PC-9 (cell line): ENCODE measurements at regions not wholly inside any gene's neighbourhood (a gene's known extent, or its start where the extent isn't known, plus 50 kb on each side); places are given as distances from the start of the nearest gene placed in this dataset.

Experiments used
- BruUV-seq: library from RNA; stranded (reverse); fragments of 400-500 nt; replicated peaks from 2 replicates; lab custom pipeline; 2021; lab: Mats Ljungman, UMichigan
- CTCF ChIA-PET: fragments of 300-600 bp; sonication (Branson Sonifier 250); formaldehyde crosslinking; loops from one replicate; lab custom pipeline; 2022; ENCODE audit warnings: antibody characterized with exemption; lab: Charles Lee
- POLR2A ChIA-PET: fragments of 300-600 bp; sonication (Branson Sonifier 250); formaldehyde crosslinking; loops from one replicate; lab custom pipeline; 2022; ENCODE audit warnings: antibody characterized with exemption; ENCODE audit not compliant: unreplicated experiment; lab: Charles Lee
- DNase-seq, 2 experiments: peaks; one replicate each; pipeline versions ENCODE4 v3.0.0 to v3.0.0-alpha.2; 2015 to 2022; ENCODE audit warnings: mixed read lengths in 1 of 2
- H2AFZ ChIP-seq: fragments of 200-600 bp; sonication (generic); 2 replicates; pipeline ENCODE4 v1.8.1; 2017; ENCODE audit warnings: antibody characterized with exemption
- H3F3A ChIP-seq: fragments of 200-600 bp; sonication (generic); 2 replicates; pipeline ENCODE4 v1.8.1; 2017; ENCODE audit warnings: antibody characterized with exemption, mild to moderate bottlenecking, low read depth; ENCODE audit not compliant: insufficient read depth
- H3K27ac ChIP-seq: fragments of 200-600 bp; sonication (generic); 2 replicates; pipeline ENCODE4 v1.6.1; 2016; ENCODE audit warnings: mixed run types
- H3K27me3 ChIP-seq: fragments of 200-600 bp; sonication (generic); 2 replicates; pipeline ENCODE4 v1.6.1; 2016; ENCODE audit warnings: low read depth, mixed run types; ENCODE audit not compliant: insufficient read depth
- H3K36me3 ChIP-seq: fragments of 200-600 bp; sonication (generic); 2 replicates; pipeline ENCODE4 v1.6.1; 2016; ENCODE audit warnings: low read depth, mixed run types
- H3K4me1 ChIP-seq: fragments of 200-600 bp; sonication (generic); replicated peaks from 2 replicates; pipeline ENCODE4 v1.6.1; 2016; ENCODE audit warnings: mixed run types; ENCODE audit not compliant: insufficient read depth
- H3K4me2 ChIP-seq: fragments of 200-600 bp; sonication (generic); 2 replicates; pipeline ENCODE4 v1.6.1; 2017; ENCODE audit warnings: mixed run types
- H3K4me3 ChIP-seq: fragments of 200-600 bp; sonication (generic); 2 replicates; pipeline ENCODE4 v1.6.1; 2016; ENCODE audit warnings: mixed run types
- H3K79me2 ChIP-seq: fragments of 200-600 bp; sonication (generic); 2 replicates; pipeline ENCODE4 v1.6.1; 2017; ENCODE audit warnings: low read depth, mixed run types
- H3K9me2 ChIP-seq: fragments of 200-600 bp; sonication (generic); 2 replicates; pipeline ENCODE4 v1.8.1; 2017; ENCODE audit warnings: mild to moderate bottlenecking; ENCODE audit not compliant: insufficient read depth
- H3K9me3 ChIP-seq: fragments of 200-600 bp; sonication (generic); 2 replicates; pipeline ENCODE4 v1.8.1; 2016; ENCODE audit warnings: low read depth; ENCODE audit not compliant: insufficient read depth
- H4K20me1 ChIP-seq: fragments of 200-600 bp; sonication (generic); 2 replicates; pipeline ENCODE4 v1.8.1; 2017; ENCODE audit not compliant: insufficient read depth
- EZH2 ChIP-seq: fragments of 200-600 bp; sonication (generic); IDR thresholded peaks from 2 replicates; pipeline ENCODE4 v1.8.0; 2017; ENCODE audit warnings: antibody characterized with exemption, low read depth
- intact Hi-C: fragments of 100-400 bp; cut with micrococcal nuclease; formaldehyde crosslinking; loops from one replicate; pipeline ENCODE4 v1.10.0; 2022; ENCODE audit not compliant: unreplicated experiment
- TF ChIP-seq, protein P1 (sequence below): fragments of 200-600 bp; sonication (generic); conservative IDR thresholded peaks from 2 replicates; pipeline ENCODE4 v1.6.1; 2017; ENCODE audit warnings: mixed run types, antibody characterized with exemption, mild to moderate bottlenecking, moderate library complexity

DNA sequence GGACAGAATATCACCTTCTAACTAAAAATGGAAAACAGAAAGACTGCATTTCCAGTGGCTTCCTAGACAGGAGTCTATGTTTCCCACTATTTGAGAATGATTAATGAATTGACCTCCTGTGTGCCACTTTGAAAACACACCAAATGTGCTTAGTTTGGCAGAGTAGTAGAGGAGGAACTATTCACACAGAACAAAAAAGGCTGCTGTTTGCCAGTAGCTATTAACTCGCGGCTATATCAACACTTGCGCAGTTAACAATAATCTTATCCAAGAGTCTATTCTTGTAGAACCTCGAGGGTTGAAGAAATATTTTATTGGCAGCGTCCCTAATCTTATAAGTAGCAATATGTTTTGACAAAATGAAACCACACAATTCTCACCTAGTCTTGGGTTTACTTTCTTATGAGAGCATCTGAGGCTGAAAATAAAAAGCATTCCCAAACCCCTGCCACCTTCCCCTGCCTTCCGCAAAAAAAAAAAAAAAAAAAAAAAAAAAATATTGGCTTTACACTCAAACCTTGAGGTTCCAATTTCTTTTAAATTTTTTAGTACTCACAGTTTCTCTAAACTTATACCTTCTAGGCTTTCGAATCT, 127.3 kb upstream of the FLRT2 start:
- no peak overlapping the region for H2AFZ ChIP-seq

DNA sequence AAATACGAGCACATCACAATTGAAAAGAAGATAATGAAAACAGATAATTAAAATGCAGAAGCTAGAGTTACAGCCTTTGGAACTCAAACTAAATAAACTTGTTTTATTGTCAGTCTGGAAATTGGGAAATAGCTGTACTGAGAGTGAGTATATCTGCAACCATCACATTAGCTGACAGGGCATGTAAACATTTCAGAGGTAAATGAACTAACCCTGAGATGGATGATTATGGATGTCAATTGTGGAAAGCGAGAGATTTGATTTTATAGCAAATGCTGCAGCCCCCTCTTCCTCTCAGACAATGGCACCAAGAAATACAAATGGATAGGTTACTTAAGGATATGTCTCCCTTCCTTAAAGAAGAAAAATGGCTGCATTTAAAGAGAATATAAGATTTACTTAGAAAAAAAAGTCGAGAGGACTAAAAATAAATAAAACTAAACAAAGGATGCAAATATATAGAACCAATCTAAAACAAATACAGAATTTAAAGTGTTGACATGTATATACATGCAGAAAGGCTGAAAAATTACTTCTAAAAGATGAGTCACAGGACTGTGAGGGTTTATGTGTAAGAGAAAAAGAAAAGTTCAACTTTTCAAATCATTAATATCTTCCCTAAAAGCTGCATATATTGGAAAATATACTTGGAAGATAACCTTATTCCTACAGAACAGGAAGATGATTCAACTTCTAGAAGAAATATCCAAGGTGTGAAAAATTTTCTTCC, 120.3 kb upstream of the FLRT2 start:
- Histone ChIP-seq H3K4me3 (no peak overlapping the region), H3K79me2 (no peaks in the 10 kb centered on the region), H3K4me1 (no peaks in the 10 kb centered on the region), H3K27me3 (no peaks in the 10 kb centered on the region), H3F3A (no peaks in the 10 kb centered on the region), H3K4me2 (no peak overlapping the region), H3K9me2 (no peaks in the 10 kb centered on the region), H4K20me1 (no peaks in the 10 kb centered on the region), H3K27ac (no peak overlapping the region), H2AFZ (no peak overlapping the region), H3K9me3 (no peaks in the 10 kb centered on the region), H3K36me3 (no peaks in the 10 kb centered on the region)
- BruUV-seq: no TSS peak
- CTCF ChIA-PET: no interaction called here
- POLR2A ChIA-PET: no interaction called here
- DNase-seq: no peak
- TF ChIP-seq, protein P1, sequence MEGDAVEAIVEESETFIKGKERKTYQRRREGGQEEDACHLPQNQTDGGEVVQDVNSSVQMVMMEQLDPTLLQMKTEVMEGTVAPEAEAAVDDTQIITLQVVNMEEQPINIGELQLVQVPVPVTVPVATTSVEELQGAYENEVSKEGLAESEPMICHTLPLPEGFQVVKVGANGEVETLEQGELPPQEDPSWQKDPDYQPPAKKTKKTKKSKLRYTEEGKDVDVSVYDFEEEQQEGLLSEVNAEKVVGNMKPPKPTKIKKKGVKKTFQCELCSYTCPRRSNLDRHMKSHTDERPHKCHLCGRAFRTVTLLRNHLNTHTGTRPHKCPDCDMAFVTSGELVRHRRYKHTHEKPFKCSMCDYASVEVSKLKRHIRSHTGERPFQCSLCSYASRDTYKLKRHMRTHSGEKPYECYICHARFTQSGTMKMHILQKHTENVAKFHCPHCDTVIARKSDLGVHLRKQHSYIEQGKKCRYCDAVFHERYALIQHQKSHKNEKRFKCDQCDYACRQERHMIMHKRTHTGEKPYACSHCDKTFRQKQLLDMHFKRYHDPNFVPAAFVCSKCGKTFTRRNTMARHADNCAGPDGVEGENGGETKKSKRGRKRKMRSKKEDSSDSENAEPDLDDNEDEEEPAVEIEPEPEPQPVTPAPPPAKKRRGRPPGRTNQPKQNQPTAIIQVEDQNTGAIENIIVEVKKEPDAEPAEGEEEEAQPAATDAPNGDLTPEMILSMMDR: no peak
- no peak for TF ChIP-seq EZH2
- intact Hi-C loops: loop anchor here (10.0 kb wide), 1 partner anchor 115 kb away; no protein-coding TSS in a partner anchor

More for the DNA sequence above, 127.3 kb upstream of the FLRT2 start:
- Histone ChIP-seq H3F3A (no peaks in the 10 kb centered on the region), H3K9me2 (no peaks in the 10 kb centered on the region), H3K4me1 (no peaks in the 10 kb centered on the region), H3K27ac (no peak overlapping the region), H3K36me3 (no peaks in the 10 kb centered on the region), H3K9me3 (no peaks in the 10 kb centered on the region), H3K27me3 (no peaks in the 10 kb centered on the region), H3K4me2 (no peak overlapping the region), H3K79me2 (no peaks in the 10 kb centered on the region), H4K20me1 (no peaks in the 10 kb centered on the region), H3K4me3 (no peak overlapping the region)
- ChIA-PET POLR2A (no interaction called here), CTCF (no interaction called here)
- BruUV-seq: no TSS peak
- intact Hi-C loops: no loop called here
- DNase-seq: no peak
- TF ChIP-seq EZH2: no peak
- TF ChIP-seq, protein P1: no peak

DNA sequence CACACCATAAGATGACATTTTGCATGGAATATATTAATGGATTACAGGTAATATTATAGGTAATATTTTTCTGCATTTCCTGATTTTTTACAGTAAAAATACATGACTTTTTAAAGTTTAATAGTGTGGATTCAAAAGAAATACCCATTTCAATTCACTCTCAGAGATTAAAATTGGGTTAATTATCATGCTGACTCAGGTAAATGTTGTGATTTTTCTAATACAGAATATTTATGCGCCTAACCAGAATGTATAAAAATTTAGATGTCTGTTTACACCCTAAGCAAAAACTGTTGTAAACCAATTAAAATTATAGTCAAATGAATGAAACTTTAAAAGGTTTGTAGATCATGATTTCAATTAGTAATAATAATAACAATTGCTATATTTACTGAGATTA, 117.2 kb upstream of the FLRT2 start:
- no TSS peak for BruUV-seq
- Histone ChIP-seq H3F3A (no peaks in the 10 kb centered on the region), H3K36me3 (no peaks in the 10 kb centered on the region), H3K27me3 (no peaks in the 10 kb centered on the region), H3K27ac (no peak overlapping the region), H3K4me1 (no peaks in the 10 kb centered on the region), H2AFZ (no peak overlapping the region), H3K4me3 (no peak overlapping the region), H4K20me1 (no peaks in the 10 kb centered on the region), H3K9me3 (no peaks in the 10 kb centered on the region), H3K9me2 (no peaks in the 10 kb centered on the region), H3K4me2 (no peak overlapping the region), H3K79me2 (no peaks in the 10 kb centered on the region)
- CTCF ChIA-PET: no interaction called here
- intact Hi-C loops: loop anchor here (10.0 kb wide), 1 partner anchor 112 kb away; no protein-coding TSS in a partner anchor
- no peak for TF ChIP-seq EZH2
- TF ChIP-seq, protein P1: no peak
- POLR2A ChIA-PET: no interaction called here
- DNase-seq: no peak
